Uterus (tissue), 3 donors: ENCODE measurements at regions not wholly inside any gene's neighbourhood (a gene's known extent, or its start where the extent isn't known, plus 50 kb on each side); places are given as distances from the start of the nearest gene placed in this dataset.

Experiments
- DNase-seq, 2 donors: peaks; one replicate each; pipeline ENCODE4 v3.0.0-alpha.2; 2019 to 2020
- H3K27ac ChIP-seq, 2 donors: fragments of 200-600 bp; sonication (generic); 1 replicate in 1 of 2; 2 replicates in 1 of 2; pipeline ENCODE4 v1.5.1; 2016 to 2018
- H3K27me3 ChIP-seq, 2 donors: fragments of 200-600 bp; sonication (generic); one replicate each; pipeline ENCODE4 v1.5.1; 2018 to 2019; ENCODE audit warnings: control low read depth in 1 of 2
- H3K36me3 ChIP-seq, 2 donors: fragments of 200-600 bp; sonication (generic); one replicate each; pipeline ENCODE4 v1.5.1; 2019; ENCODE audit warnings: control low read depth in 1 of 2
- H3K4me1 ChIP-seq, 2 donors: fragments of 200-600 bp; sonication (generic); one replicate each; pipeline ENCODE4 v1.5.1; 2018 to 2019; ENCODE audit warnings: control low read depth in 1 of 2
- H3K4me3 ChIP-seq, 2 donors: fragments of 200-600 bp; sonication (generic); 1 replicate in 1 of 2; 2 replicates in 1 of 2; pipeline ENCODE4 v1.5.1; 2018 to 2019; ENCODE audit warnings: mild to moderate bottlenecking in 1 of 2
- H3K9me3 ChIP-seq, 2 donors: fragments of 200-600 bp; sonication (generic); one replicate each; pipeline ENCODE4 v1.5.1; 2019; ENCODE audit warnings: control low read depth in 1 of 2
- CTCF ChIP-seq, 4 experiments: fragments of 200-600 bp in 2 of 4; fragments of 450-650 bp in 2 of 4; sonication (generic) in 2 of 4; IDR thresholded peaks; one replicate each; pipeline ENCODE4 v1.5.1; 2016 to 2019; ENCODE audit warnings: antibody characterized with exemption in 4 of 4, mild to moderate bottlenecking in 2 of 4, moderate library complexity in 1 of 4
- POLR2A ChIP-seq, 2 donors: fragments of 450-650 bp; IDR thresholded peaks; one replicate each; pipeline ENCODE4 v1.6.1; 2016; ENCODE audit warnings: antibody characterized with exemption in 2 of 2, mild to moderate bottlenecking in 1 of 2, moderate library complexity in 1 of 2
- intact Hi-C: fragments of 100-400 bp; cut with DNase I; formaldehyde crosslinking; loops from one replicate; pipeline ENCODE4 v1.15.1; 2023; ENCODE audit warnings: low total_unique reads
- donor health status: DM: yes; HTN: yes; CAD: no.

DNA sequence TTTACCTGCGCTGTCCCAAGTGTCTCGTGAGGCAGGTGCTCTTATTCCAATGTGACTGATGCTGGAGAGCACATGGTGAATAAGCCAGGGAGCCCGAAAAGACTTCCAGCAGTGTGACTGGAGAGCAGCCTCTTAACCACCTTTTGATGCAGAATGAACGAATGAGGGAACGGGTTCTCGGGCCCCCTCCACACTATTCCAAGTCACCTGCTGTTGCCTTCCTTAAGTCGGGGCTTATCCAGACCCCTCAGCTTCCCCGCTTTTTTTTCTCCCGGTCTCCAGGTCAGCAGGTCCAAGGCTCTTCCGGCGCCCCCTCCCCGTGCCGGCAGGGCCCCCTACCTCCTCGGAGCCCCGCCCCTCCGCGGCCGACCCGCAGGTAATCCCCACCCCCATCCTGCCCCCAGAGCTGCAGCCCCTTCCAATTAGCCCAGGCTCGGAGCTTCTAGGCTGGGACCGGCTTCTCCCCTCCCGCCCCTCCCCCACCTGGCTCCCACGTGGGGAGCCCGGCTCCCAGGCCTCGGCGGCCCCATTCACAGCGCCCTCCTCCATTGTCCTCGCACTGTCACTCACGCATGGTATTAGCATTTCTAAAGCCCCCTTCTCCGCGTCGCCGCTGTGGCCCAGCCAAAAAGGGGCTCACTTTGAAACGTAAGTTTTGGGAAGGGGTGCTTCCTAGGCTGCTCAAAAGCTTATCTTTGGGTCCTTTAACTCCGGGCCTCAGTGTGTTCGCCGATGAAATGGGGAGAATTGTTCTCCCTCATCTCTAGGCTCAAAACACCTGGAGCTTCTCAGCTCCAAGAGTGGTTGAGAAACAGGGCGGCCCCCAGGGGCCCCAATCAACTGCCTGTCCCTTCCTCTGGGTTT lies 56.2 kb upstream of the PJA1 start:
- no peak overlapping the region for H3K4me3 ChIP-seq
- DNase-seq, result no peak
- H3K4me1 ChIP-seq, result no peaks in the 10 kb centered on the region
- intact Hi-C loops, result loop anchor here (10.0 kb wide), 1 partner anchor 397 kb away; the partner anchor contains the start of gene EFNB1
- no peaks in the 10 kb centered on the region for H3K9me3 ChIP-seq
- no peak for TF ChIP-seq CTCF (IDR thresholded peaks at IDR 0.05)
- TF ChIP-seq POLR2A (IDR thresholded peaks at IDR 0.05), result no peak
- no peaks in the 10 kb centered on the region for H3K27me3 ChIP-seq
- H3K36me3 ChIP-seq, result no peaks in the 10 kb centered on the region
- no peak overlapping the region for H3K27ac ChIP-seq

- intact Hi-C loops, result no loop called here
- Histone ChIP-seq H3K4me1 (no peaks in the 10 kb centered on the region), H3K4me3 (no peak overlapping the region), H3K27ac (no peak overlapping the region), H3K36me3 (no peaks in the 10 kb centered on the region), H3K9me3 (no peaks in the 10 kb centered on the region), H3K27me3 (no peaks in the 10 kb centered on the region)
- DNase-seq, result no peak
- TF ChIP-seq CTCF (IDR thresholded peaks at IDR 0.05) (no peak), POLR2A (IDR thresholded peaks at IDR 0.05) (no peak)
Observed at GRCh38 chrX:69218407-69218997, 53.2 kb upstream of the PJA1 start.

DNA sequence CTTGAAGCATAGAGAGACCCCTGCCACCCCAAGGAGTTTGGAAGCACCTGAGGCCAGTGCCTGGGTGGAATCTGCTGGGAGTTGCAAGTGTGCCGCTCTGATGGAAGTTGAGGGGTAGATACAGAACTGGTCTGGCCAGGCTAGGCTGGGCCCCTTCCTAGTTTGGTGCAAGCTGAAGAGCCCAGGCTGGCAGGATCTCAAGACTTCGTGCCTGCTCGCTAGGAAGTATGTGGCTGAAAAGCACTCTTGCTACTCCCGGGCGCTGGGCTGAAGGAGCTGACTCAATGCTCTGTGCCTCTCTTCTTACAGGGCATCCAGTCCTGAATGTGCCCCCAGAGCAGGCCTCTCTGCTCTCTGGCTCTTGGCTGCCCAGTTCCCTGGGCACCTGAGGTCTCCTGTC lies 51.7 kb upstream of the PJA1 start:
- Histone ChIP-seq H3K36me3 (no peaks in the 10 kb centered on the region), H3K4me1 (no peaks in the 10 kb centered on the region), H3K4me3 (no peak overlapping the region), H3K9me3 (no peaks in the 10 kb centered on the region), H3K27me3 (no peaks in the 10 kb centered on the region), H3K27ac (no peak overlapping the region)
- intact Hi-C loops, result no loop called here
- DNase-seq, result no peak
- TF ChIP-seq POLR2A (IDR thresholded peaks at IDR 0.05) (no peak), CTCF (IDR thresholded peaks at IDR 0.05) (no peak)

DNA sequence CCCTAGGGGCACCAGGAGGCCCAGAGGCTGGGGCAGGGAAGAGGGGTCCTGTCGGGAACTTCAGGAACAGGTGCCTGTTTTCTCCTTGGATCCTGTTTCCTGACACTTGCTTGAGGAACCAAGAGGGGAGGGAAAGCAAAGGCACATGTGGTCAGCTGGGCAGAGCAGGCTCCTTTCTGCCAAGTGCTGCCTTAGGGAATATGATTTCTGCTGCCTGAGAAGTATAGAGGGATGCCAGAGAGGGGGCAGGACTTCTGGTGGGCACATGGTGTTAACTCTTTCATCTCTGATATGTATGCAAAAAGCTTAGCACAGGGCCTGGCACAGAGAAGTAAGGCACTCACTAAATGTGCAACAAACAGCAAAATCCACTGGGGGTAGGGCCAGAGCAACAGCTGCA lies 51.2 kb upstream of the PJA1 start:
- TF ChIP-seq CTCF (IDR thresholded peaks at IDR 0.05) (no peak), POLR2A (IDR thresholded peaks at IDR 0.05) (no peak)
- H3K27ac ChIP-seq, result no peak overlapping the region

DNA sequence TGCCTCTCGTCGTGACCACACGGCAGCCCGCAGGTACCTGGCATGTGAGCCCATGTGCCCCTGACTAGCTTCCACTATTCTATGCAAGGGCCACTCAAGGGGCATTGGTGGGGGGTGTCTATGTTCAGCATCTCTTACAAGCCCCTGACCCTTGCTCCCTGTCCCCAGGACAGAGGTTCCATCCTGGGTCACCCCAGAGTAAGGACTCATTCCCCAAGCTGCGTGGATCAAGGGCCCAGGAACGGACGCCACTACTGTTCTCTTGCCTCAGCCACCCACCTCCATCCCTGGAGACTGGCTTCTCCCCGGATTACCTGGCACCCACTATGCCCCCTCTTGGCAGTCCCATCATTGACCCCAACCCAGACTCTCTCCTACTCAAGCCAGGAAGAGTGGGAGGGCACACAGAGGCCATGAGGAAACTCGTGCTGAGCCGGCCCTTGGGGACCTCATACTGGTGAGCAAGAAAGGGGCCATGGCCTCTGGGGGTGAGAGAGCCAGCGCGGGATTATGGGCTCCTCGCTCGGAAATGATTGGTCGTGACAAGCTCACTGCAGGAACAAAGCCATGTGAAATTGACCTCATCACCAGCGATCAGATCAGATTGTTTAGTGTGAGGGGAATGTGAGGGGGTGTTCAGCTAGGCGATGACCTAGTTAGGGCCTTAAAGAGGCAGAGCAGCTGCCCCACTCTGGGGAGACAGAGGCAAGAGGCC lies 50.1 kb upstream of the PJA1 start:
- intact Hi-C loops, result no loop called here

More for the DNA sequence above, 51.2 kb upstream of the PJA1 start:
- intact Hi-C loops, result no loop called here
- Histone ChIP-seq H3K9me3 (no peaks in the 10 kb centered on the region), H3K4me3 (no peak overlapping the region), H3K27me3 (no peaks in the 10 kb centered on the region), H3K4me1 (no peaks in the 10 kb centered on the region), H3K36me3 (no peaks in the 10 kb centered on the region)
- no peak for DNase-seq

More for the DNA sequence above, 50.1 kb upstream of the PJA1 start:
- Histone ChIP-seq H3K9me3 (no peaks in the 10 kb centered on the region), H3K36me3 (no peaks in the 10 kb centered on the region), H3K4me3 (no peak overlapping the region), H3K27ac (no peak overlapping the region), H3K27me3 (no peaks in the 10 kb centered on the region), H3K4me1 (no peaks in the 10 kb centered on the region)
- TF ChIP-seq POLR2A (IDR thresholded peaks at IDR 0.05) (no peak), CTCF (IDR thresholded peaks at IDR 0.05) (no peak)
- no peak for DNase-seq
